HEK293T (cell line): ENCODE measurements at regions not wholly inside any gene's neighbourhood (a gene's known extent, or its start where the extent isn't known, plus 50 kb on each side); places are given as distances from the start of the nearest gene placed in this dataset.

Experiments
- ARNT ChIP-seq: fragments of 450-650 bp; IDR thresholded peaks from 2 replicates; pipeline ENCODE4 v1.6.1; 2017; ENCODE audit warnings: mild to moderate bottlenecking
- BHLHE40 ChIP-seq: fragments of 450-650 bp; IDR thresholded peaks from 2 replicates; pipeline ENCODE4 v1.6.1; 2016; ENCODE audit warnings: mild to moderate bottlenecking, moderate library complexity, borderline replicate concordance
- CTBP1 ChIP-seq: fragments of 450-650 bp; IDR thresholded peaks from 2 replicates; pipeline ENCODE4 v1.6.1; 2016; ENCODE audit warnings: borderline replicate concordance
- ELF4 ChIP-seq: fragments of 450-650 bp; IDR thresholded peaks from 2 replicates; pipeline ENCODE4 v1.6.1; 2017; ENCODE audit warnings: antibody characterized with exemption
- FOXK2 ChIP-seq: fragments of 450-650 bp; IDR thresholded peaks from 2 replicates; pipeline ENCODE4 v1.6.1; 2016; ENCODE audit warnings: mild to moderate bottlenecking
- FOXM1 ChIP-seq: fragments of 450-650 bp; IDR thresholded peaks from 2 replicates; pipeline ENCODE4 v1.6.1; 2017; ENCODE audit warnings: mild to moderate bottlenecking, borderline replicate concordance
- HDGF ChIP-seq: fragments of 450-650 bp; IDR thresholded peaks from 2 replicates; pipeline ENCODE4 v1.6.1; 2017; ENCODE audit warnings: antibody characterized with exemption, borderline replicate concordance
- L3MBTL2 ChIP-seq: fragments of 450-650 bp; conservative IDR thresholded peaks from 2 replicates; pipeline ENCODE4 v1.6.1; 2016; ENCODE audit warnings: mild to moderate bottlenecking
- NFRKB ChIP-seq: fragments of 450-650 bp; IDR thresholded peaks from 2 replicates; pipeline ENCODE4 v1.6.1; 2016; ENCODE audit warnings: mild to moderate bottlenecking, moderate library complexity
- PKNOX1 ChIP-seq: fragments of 450-650 bp; IDR thresholded peaks from 2 replicates; pipeline ENCODE4 v1.6.1; 2016
- SP1 ChIP-seq: fragments of 450-650 bp; IDR thresholded peaks from 2 replicates; pipeline ENCODE4 v1.6.1; 2017
- SUZ12 ChIP-seq: fragments of 450-650 bp; IDR thresholded peaks from 2 replicates; pipeline ENCODE4 v1.6.1; 2016; ENCODE audit warnings: mild to moderate bottlenecking
- TARDBP ChIP-seq: fragments of 450-650 bp; IDR thresholded peaks from 2 replicates; pipeline ENCODE4 v1.6.1; 2016
- ZNF384 ChIP-seq: fragments of 450-650 bp; IDR thresholded peaks from 2 replicates; pipeline ENCODE4 v1.6.1; 2016

GRCh38 chr9:88747768-88748167 lies 212.8 kb downstream of the NXNL2 start:
- TF ChIP-seq HDGF (no peak), FOXM1 (no peak), TARDBP (no peak), BHLHE40 (no peak), ELF4 (no peak), SP1 (no peak), ARNT (no peak), FOXK2 (no peak), PKNOX1 (no peak), L3MBTL2 (no peak), NFRKB (no peak), CTBP1 (no peak), ZNF384 (no peak), SUZ12 (no peak)
